Activated CD4-positive, alpha-beta T cell treated with anti-CD3 and anti-CD28 coated beads, Interleukin-2, amount 50 U/mL, for 1 hour (primary cell): ENCODE measurements at regions not wholly inside any gene's neighbourhood (a gene's known extent, or its start where the extent isn't known, plus 50 kb on each side); places are given as distances from the start of the nearest gene placed in this dataset.
"Not testable (repeated sequence)": the region's sequence is repeated elsewhere in the genome, so short reads cannot be mapped to it uniquely, and the experiment has no call there.

Experiments
- DNase-seq: peaks from one replicate; pipeline ENCODE4 v3.0.0-alpha.2; 2020

DNA sequence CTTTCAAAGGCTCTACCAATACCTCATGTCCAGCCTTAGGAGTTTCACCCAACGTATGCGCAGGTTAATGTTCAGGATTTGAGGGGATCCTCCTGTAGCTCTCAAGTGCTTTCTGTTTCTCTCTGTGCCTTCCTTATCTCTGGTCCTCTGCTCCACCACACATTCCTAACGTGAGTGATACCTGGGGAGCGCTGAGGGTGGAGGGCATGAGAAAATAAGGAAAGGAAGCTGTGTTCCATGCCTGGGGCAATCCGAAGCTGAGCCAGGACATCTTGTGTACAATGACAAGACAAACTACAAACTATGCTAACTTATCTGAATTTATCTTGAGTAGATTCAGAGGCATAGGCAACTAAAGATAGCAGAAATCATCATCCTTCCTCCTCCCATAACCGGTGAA, 136.4 kb downstream of the SST start:
- no peak for DNase-seq

DNA sequence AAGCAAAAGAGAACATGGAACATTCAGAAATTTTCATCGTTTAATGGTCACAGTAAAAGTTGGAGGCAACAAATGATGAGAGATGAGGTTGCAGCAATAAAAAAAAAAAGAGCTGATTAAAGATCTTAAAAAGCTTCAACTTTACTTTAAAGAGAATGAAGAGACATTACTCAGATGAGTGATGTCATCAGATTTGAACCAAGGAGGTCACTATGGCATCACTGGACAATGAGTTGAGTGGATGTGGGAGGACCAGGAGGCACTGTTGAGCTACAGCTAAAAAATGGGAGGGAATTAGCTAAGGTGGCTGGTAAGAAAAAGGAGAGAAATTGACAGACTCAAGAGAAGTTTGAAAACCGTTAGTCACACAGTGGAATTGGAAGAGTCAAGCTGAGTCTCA, 138.4 kb downstream of the SST start:
- no peak for DNase-seq

DNA sequence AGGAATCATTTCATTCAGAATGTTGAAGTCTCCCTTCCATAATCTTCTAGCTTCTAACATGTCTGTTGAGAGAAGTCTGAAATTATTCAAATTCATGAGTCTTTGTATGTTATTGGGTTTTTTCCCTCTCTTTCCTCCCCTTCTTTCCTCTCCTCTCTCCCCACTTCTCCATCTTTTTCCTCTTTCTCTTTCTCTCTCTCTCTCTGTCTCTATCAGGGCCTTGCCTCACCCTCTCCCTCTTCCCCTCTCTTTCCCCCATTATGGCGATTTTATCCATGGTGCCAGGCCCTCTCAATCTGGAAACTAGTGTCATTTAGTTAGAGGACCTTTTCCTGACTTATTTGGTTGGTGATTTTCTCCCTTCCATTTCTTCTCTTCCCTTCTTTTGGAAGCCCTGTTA, 147.3 kb downstream of the SST start:
- DNase-seq = no peak

DNA sequence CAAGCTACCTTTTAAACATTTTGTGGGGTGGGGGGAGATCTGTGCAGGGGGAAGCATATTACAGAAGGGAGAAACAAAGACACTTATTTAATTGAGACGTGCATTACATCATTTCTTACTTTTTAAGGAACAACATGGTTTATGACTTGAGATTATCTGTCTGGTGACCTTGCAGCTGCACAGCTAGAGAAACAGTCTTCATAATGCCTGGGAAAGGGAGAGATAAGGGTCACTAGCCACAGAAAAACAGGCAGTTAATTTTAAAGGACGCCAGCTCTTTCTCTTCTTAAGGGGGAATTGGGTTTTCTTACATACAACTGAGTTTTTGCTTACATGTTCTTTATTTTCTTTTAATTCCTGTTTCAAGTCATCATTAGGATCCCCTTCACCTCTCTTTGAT, 147.9 kb downstream of the SST start:
- DNase-seq = no peak

DNA sequence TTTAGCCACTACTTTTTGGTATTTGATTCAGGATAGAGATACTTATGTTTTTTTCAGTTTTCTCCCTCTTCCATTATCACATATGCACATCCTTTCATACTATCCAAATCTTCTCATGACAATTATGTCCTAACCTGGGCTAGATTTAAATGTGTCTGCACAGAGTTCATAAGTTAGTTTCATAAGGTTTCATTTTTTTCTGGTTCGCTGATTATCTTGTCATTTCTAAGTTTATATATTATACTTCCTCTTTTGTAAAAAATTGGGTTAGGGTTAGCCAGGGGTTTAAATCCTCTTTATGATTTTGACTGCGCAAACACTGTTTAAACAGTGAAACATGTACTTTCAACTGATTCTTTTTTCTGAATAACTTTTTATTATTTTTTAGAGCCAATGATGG, 148.6 kb downstream of the SST start:
- no peak for DNase-seq

DNA sequence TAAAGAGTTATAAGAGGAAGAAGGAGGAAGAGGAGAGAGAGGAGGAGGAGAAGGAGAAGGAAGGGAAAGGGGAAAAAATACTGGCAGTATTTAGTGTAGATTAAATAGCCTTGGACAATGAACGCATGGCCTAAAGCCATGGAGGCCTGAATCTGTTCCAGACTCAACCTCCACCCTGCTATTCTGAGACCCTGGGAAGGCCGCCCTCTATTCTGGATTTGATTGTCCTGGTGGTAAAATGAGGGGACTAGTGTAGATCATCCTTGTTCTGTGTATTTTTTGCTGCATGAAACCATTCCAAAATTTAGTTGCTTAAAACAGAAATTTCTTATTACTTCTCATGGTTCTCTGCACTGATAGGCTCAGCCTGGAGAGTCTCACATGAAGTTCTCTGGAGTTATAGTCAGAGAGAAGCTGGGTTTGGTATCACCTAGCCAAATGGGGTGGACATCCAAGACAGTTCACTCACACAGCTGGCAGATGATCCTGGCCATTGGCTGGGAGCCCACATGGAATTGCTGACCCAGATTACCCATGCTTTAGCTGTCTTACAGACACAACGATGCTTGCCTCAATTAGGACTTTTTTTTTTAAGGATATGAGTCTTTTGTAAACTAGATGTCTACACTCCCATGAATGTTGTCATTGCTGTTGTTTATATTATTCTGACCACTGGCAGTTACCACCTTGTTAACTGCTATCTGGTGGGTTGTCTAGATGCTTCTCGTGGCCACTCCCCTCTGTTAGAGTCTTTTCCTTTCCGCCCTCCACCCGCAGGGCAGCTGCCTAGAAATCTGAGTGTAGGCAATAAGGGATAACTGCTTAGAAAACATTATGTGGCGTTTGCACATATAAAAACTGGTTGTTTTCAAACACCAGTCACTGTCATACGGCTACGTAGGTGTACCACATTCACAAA, 149.9 kb downstream of the SST start:
- no peak for DNase-seq

DNA sequence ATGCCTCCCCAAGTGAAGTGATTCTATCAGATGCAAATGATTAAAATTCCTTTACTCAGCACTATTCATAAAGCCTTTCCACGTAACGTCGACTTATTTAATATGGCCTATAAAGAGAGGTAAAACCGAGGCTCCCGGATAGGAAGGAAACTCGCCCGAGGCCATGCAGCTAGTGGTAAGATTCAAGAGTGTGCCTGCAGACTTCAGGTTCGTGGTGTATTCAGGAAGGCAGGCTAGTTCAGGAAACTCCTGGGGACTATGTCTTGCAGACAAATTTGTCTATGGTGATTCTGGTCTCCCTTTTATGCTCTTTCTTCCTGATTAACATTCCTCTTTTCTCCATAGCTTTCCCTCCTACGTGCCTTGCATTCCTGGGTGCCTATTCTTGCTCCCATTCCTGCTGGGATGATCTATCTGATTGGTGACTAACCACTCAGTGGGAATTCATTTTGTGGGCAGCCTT, 150.7 kb downstream of the SST start:
- DNase-seq = no peak

DNA sequence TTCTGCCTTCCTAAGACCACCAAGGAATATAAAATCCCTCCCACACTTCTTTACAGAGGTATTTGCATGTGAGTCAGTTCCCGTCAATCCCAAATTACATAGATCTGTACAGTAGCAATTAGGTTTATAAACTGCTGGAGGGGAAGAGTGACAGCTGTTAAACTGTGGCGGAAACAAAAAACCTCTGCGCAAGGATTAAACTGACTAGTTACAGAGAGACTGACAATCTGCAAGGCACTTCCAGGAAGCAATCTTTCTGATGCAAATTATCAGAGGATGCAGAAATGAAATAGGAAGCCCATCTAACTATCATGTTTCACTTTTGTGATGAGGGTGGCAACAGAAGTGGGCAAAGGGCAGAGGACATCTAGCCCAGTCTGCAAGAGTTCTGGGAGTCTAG, 150.4 kb downstream of the RTP4 start:
- no peak for DNase-seq

DNA sequence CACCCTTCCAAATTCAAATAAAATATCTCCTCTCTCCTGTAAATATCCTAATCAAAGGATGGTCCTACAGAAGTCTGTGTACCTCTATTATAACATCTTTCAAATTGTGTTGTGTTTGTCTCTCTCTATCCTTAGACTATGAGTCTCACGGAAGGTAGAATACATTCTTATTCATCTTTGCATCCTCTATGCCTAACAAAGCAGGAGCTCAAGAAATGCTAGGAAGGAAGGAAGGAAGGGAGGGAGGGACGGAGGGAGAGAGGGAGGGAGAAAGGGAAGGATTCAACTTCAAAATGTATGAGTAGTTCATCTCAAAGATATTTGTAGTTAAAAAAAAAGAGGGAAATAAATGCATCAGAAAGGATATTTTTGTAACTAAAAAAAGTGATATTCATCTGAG, 150.0 kb downstream of the RTP4 start:
- DNase-seq = no peak

DNA sequence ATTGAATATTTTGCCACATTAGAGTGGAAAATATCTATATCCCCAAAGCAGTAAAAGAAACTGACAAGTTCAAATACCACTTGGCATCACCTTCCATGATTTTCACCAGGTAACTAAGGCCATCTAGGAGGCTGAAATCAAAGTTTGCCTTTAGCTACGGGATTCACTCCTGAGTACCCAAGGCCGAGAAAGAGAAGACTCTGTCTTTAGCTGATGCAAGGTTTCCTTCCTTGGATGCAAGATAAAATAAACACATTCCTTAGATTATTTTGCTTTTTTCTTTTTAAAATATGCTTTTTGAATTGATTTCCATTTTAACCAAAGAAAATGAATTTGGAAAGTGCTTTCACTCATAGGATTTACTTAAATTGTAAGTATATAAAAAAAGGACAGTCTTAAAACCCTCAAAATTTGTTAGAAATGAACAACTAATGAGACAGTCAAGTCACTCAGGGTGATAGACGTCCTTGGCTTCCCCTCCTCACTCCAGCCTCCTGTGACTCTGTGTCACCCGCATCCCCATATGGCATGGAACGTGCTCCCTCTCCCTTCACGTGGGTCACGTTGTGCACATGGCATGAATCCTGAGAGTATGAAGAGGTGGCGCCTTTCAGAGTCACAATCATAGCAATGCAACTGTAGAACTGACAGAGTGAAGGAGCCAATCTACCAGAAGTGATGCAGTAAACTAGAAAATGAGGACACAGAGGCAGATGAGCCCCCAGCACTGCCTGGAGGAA, 148.4 kb downstream of the RTP4 start:
- no peak for DNase-seq

DNA sequence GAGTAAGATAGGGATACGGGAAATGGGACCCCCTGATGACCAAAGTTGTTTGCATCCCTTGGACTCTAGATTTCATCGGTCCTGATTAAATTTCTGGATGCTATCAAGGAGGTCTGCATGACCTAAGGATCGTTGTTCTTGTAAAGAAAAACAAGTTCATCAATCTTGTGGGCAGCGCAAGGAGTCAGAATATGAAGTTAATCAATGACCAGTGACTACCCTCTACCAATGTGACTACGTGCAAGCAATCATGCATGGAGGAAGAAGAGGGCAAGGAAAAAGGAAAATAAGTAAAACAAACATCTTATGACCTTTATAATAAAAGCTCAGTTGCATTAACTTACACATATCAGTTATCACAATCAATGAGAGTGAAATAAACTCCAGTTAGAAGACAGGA, 139.7 kb downstream of the RTP4 start:
- no peak for DNase-seq

DNA sequence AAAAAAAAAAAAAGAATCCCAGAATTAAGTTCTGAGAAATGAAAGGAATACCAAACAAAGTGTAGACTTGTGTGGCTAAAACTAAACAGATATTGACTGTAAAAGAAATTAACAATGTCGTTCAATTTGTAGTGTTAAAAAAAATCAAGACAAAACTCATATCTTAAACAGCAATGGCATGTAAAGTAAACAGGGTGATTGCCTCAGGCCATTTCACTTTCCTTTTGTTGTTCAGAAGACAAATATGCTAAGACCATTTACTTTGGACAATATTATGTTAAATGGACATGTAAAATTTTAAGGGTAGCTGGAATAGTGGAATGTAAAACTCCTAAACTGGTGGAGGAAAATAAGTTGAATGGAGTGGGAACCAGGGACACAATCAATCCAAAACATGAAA, 139.1 kb downstream of the RTP4 start:
- no peak for DNase-seq

DNA sequence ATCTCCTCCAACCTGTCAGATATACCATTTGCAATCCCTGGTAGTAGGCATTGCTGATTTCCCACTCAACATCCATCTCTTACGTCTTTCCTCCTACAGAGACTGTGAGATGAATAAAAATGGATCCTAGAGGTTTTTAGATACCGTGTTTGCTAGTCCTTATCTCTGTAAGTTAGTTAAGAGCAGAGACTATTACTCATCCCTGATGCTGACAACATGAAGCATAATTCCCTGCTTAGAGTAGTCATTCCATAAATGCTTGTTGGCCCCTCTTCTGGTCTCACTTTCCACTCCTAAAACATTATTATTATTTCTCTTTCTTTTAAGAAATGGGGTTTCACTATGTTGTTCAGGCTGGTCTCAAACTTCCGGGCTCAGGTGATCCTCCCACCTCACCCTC, 136.2 kb downstream of the RTP4 start:
- DNase-seq = no peak

DNA sequence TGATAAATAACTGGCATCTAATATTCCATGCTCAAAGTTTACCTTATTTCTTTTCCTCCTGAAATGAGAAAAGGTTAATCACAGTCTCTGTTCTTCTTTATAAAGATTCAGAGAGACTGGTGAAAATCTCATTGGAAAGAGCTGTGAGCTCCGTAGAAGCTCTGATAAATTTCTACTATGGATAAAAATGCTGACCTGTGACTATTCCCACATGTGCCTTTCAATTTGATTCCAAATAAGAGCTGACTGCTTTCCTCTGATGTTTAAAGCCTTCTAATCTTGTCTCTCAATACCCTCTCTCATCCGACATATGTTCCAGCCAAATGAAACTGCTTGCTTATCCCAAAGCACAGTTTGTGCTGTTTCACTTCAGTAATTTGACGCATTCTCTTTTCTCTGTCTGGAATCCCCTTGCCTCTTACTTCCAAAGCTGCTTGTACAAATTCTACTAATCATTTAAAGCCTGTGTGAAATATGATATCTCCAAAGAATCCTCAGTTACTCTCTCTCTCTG, 130.1 kb downstream of the RTP4 start:
- no peak for DNase-seq

DNA sequence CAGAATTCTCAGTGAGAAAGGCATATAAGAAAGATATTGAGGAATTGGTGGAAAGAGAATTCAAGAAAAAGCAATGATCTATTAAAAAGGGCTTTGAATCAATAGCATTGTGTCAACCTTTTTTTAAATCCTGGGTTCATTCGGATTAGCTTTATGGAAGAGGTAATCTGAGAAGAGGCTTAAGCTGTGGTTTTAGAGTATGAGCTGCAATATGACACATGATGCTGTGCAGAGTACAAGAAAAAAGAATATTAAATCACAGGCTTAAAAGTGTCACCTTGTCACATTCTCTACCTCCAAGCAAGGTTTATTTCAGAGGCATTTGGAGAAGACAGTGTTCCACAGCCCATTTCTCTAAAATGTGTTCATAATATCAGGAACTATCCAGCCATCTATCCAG, 128.9 kb downstream of the RTP4 start:
- no peak for DNase-seq

DNA sequence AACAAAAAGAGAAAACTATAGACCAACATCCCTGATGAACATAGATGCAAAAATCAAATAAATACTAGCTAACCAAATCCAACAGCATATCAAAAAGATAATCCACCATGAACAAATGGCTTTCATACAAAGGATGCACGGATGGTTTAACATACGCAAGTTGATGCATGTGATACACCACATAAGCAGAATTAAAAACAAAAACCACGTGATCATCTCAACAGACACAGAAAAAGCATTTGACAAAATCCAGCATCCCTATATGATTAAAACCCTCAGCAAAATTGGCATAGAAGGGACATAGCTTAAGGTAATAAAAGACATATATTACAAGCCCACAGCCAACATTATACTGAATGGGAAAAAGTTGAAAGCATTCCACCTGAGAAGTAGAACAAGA, 125.9 kb downstream of the RTP4 start:
- not testable (repeated sequence) for DNase-seq

DNA sequence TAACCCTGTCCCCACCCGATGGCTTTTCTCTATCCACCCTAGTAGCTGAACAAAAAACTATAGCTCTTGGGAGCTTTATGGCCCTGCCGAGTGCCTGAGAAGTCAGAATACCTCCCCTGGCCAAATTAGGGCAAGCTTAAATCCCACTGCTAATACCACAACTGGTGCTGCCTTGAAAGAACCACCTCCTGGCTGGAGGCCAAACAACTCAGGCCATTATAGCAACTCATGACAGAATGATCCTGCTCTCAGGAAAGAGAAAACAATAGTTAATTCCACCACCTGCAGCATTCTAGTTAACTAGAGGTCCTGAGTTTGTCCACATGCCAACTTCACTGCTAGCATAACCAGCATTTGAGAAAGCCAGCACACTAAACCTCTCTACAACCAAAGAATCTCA, 123.2 kb downstream of the RTP4 start:
- DNase-seq = no peak

DNA sequence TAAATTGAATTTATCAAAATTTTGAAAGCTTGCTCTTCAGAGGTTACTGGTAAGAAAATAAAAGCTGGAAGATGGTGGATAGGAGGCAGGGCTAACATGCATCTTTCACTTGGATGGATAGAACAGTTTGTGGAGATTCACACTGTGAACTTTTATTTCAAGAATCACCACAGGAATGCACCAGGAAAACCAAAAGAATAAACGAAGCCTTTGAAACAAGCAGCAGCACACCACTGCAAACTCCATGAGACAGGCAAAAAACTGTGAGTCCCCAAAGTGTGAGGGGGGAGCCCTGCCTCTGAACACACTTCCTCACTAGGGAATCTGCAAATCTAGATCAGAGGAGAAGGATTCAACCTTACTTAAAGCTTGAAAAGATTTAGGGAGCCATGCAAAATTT, 122.2 kb downstream of the RTP4 start:
- no peak for DNase-seq

DNA sequence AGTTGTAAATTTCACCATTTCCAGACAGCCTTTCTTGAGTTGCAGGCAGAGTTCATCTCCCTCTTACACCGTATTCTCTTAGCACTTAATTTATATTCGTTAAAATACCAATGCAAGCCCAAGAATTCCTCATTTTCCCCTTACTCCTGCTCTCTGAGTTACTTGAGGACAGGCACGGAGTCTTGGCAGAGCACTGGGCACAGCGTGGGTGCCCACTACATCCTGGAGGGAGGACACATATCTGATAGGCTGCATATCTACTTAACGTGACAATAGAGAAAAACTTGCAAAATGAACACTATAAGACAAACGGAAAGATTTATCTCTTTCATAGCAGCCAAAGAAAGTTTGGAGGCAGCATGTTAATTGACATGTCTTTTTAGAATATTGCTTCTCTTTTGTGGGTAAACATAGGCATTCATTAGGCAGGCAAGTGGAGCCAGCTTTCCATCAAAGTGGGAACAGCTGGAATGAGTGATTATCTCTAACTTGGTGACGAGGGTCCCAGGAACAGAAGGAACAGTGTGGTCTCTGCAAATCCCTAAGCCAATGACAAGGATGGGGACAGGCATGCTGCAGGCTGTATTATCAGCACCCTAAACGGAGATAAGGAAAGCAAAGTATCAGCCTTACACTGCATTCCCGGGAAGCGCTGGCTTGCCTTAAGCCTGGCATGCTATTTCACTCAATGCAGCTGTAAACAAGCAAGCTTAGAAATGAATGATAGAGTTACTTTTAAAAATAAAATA, 116.5 kb downstream of the RTP4 start:
- no peak for DNase-seq

DNA sequence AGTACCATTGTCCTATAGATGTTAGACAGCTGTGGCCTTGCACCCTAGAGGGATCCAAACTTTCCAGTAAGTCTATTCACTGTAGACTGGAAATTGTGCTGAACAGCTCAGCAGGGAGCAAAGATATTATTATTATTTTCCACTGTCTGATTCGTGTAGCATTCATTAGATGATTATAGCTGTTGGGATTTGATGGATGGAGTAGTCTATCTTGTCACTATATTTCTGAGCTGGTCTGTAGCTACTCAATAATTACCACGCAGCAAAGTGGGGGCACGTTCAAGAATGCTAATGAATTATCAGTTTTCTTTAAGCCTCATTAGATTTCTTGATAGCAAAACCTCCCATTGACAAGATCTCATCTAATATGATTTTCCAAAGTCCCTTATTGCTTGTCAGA, 113.2 kb downstream of the RTP4 start:
- no peak for DNase-seq

DNA sequence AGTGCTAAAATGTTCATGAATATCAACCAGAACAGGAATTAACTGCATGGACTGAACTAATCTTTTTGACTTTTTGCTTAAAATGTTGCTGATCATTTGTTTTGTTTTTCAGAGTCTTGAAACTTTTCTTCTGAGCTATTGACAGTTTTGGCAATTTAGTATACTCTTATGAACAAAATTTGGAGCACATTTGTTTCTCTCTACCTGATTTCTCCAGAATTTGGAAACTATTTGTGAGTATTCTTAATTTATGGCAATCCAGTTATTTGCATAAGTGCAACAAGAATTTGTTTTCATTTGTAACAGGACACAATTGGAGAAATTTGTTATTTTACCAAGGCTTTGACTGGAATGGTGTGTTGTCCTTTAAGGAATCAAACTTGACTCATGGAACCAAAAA, 107.4 kb downstream of the RTP4 start:
- DNase-seq = not testable (repeated sequence)

DNA sequence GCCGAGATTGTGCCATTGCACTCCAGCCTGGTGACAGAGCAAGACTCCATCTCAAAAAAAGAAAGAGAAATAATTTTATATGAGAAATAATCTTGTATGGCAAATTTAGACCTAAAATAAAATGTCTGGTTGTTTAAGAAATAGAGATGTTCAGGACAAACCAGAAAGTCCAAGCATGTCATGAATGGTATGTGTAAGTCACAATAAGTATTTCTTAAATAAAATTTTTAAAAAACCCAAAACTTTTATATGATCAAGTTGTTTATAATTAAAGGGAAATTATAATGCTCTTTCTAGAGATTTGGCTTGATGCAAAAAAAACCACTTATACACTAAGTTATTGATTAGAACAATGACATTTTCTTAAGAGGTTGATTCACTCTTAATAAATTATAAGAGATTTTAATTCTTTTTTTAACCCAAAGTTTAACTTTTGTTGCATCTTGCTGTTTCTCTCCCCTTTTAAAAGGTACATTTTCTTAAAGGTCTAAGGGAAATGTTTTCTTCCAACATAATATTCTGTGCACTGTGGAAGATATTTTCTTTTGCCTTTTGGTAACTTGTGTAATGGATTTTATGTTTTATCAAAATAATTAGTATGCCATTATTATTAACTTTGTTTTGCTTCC, 105.7 kb downstream of the RTP4 start:
- DNase-seq = no peak

DNA sequence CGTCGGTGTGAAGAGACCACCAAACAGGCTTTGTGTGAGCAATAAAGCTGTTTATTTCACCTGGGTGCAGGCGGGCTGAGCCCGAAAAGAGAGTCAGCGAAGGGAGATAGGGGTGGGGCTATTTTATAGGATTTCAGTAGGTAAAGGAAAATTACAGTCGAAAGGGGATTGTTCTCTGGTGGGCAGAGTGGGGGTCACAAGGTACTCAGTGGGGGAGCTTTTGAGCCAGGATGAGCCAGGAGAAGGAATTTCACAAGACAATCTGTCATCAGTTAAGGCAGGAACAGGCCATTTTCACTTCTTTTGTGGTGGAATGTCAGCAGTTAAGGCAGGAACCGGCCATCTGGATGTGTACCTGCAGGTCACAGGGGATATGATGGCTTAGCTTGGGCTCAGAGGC, 98.1 kb downstream of the RTP4 start:
- DNase-seq = not testable (repeated sequence)
